HepG2 (cell line): ENCODE measurements at regions not wholly inside any gene's neighbourhood (a gene's known extent, or its start where the extent isn't known, plus 50 kb on each side); places are given as distances from the start of the nearest gene placed in this dataset.

Experiments used
- ATAC-seq: fragments of 200-7000 bp; cut with Tn5 transposase; 3 replicates; pipeline ENCODE4 v1.9.1; 2020; ENCODE audit warnings: mild to moderate bottlenecking, moderate library complexity
- BruUV-seq: library from RNA; stranded (reverse); fragments of 400-500 nt; replicated peaks from 2 replicates; lab custom pipeline; 2021; lab: Mats Ljungman, UMichigan
- CTCF ChIA-PET: fragments of 300-600 bp; formaldehyde crosslinking; extraction: SDS; loops from one replicate; lab custom pipeline; 2021; ENCODE audit warnings: low total read pairs, inconsistent platforms, low intra/inter-chr PET ratio; lab: Yijun Ruan, JAX
- POLR2A ChIA-PET: fragments of 350-600 bp; sonication (Branson Sonifier 250); formaldehyde crosslinking; loops from one replicate; lab custom pipeline; 2020; ENCODE audit warnings: antibody characterized with exemption, inconsistent platforms; lab: Yijun Ruan, JAX
- DNase-seq: peaks from one replicate; pipeline ENCODE4 v3.0.0-alpha.2; 2015; ENCODE audit warnings: low spot score
- FAIRE-seq: peaks from 3 replicates; lab custom pipeline; 2011; peaks lifted over from hg19 to GRCh38; lab: Jason Lieb, UNC
- H2AFZ ChIP-seq: one replicate; pipeline ENCODE4 v1.6.1; 2011; ENCODE audit warnings: low read length, inconsistent platforms
- H3K27ac ChIP-seq: fragments of 300-600 bp; 3 replicates; pipeline ENCODE4 v1.8.0; 2011; ENCODE audit warnings: mixed run types, mild to moderate bottlenecking, mixed read lengths, low read length, inconsistent platforms; ENCODE audit not compliant: insufficient read depth; ENCODE audit errors: extremely low read length
- H3K27me3 ChIP-seq, 2 experiments: fragments of 200-600 bp in 1 of 2; 2 replicates in 1 of 2; 3 replicates in 1 of 2; pipeline versions ENCODE4 v1.6.0 to v1.8.0; 2011; ENCODE audit warnings: low read length in 2 of 2, mild to moderate bottlenecking in 2 of 2, moderate library complexity in 2 of 2, inconsistent platforms in 1 of 2; ENCODE audit not compliant: insufficient read depth in 2 of 2, control insufficient read depth in 1 of 2
- H3K36me3 ChIP-seq, 2 experiments: fragments of 200-600 bp in 1 of 2; replicated peaks in 1 of 2; 2 replicates in 1 of 2; 3 replicates in 1 of 2; pipeline versions ENCODE4 v1.5.1 to v1.8.0; 2011; ENCODE audit warnings: low read length in 2 of 2, inconsistent platforms in 1 of 2; ENCODE audit not compliant: insufficient read depth in 2 of 2, control insufficient read depth in 1 of 2
- H3K4me1 ChIP-seq: 2 replicates; pipeline ENCODE4 v1.5.1; 2012; ENCODE audit warnings: low read length, inconsistent platforms; ENCODE audit not compliant: insufficient read depth
- H3K4me2 ChIP-seq: 2 replicates; pipeline ENCODE4 v1.6.0; 2011; ENCODE audit warnings: low read depth, low read length, inconsistent platforms
- H3K4me3 ChIP-seq, 3 experiments: fragments of 200-600 bp in 1 of 3; sonication (generic), shearing (Covaris generic) in 1 of 3; replicated peaks in 1 of 3; 2 replicates each; pipeline ENCODE4 v1.5.1; 2011 to 2016; ENCODE audit warnings: low read length in 3 of 3, inconsistent platforms in 2 of 3, low read depth in 2 of 3, mild to moderate bottlenecking in 2 of 3, control low read depth in 1 of 3, mixed read lengths in 1 of 3; ENCODE audit not compliant: insufficient read depth in 1 of 3
- H3K79me2 ChIP-seq: one replicate; pipeline ENCODE4 v1.6.1; 2011; ENCODE audit warnings: low read length, inconsistent platforms; ENCODE audit not compliant: insufficient read depth
- H3K9ac ChIP-seq: 2 replicates; pipeline ENCODE4 v1.6.0; 2011; ENCODE audit warnings: mild to moderate bottlenecking, low read depth, low read length, inconsistent platforms; ENCODE audit not compliant: insufficient read depth
- H3K9me3 ChIP-seq: 2 replicates; pipeline ENCODE4 v1.5.1; 2012; ENCODE audit warnings: mild to moderate bottlenecking, low read length
- H4K20me1 ChIP-seq: 2 replicates; pipeline ENCODE4 v1.6.0; 2011; ENCODE audit warnings: inconsistent platforms, mild to moderate bottlenecking, low read length, moderate library complexity; ENCODE audit not compliant: insufficient read depth
- ARNT ChIP-seq: fragments of 450-650 bp; IDR thresholded peaks from 2 replicates; pipeline ENCODE4 v1.6.1; 2017
- ATRX ChIP-seq: sonication (generic); formaldehyde crosslinking; IDR thresholded peaks from 2 replicates; pipeline ENCODE4 v1.4.0; 2020; ENCODE audit warnings: missing genetic modification reagents, borderline replicate concordance
- BCL6 ChIP-seq: IDR thresholded peaks from 2 replicates; pipeline ENCODE4 v1.6.1; 2016; ENCODE audit warnings: missing genetic modification reagents, missing compliant biosample characterization
- HHEX ChIP-seq: IDR thresholded peaks from 2 replicates; pipeline ENCODE4 v1.6.1; 2016; ENCODE audit warnings: control low read depth
- JUN ChIP-seq: sonication (generic); formaldehyde crosslinking; IDR thresholded peaks from 2 replicates; pipeline ENCODE4 v1.4.0; 2020; ENCODE audit warnings: mild to moderate bottlenecking, missing genetic modification reagents
- KLF16 ChIP-seq, 2 experiments: sonication (generic) in 1 of 2; formaldehyde crosslinking in 1 of 2; IDR thresholded peaks; 2 replicates each; pipeline versions ENCODE4 v1.6.1 to v1.8.0; 2016 to 2023; ENCODE audit warnings: missing genetic modification reagents in 2 of 2, missing compliant biosample characterization in 1 of 2
- KLF6 ChIP-seq: IDR thresholded peaks from 2 replicates; pipeline ENCODE4 v1.8.0; 2016; ENCODE audit warnings: missing biosample characterization, missing genetic modification reagents
- LRRFIP1 ChIP-seq: sonication (generic); formaldehyde crosslinking; conservative IDR thresholded peaks from 2 replicates; pipeline ENCODE4 v1.4.0; 2020; ENCODE audit warnings: missing genetic modification reagents
- STAG1 ChIP-seq: sonication (generic); formaldehyde crosslinking; IDR thresholded peaks from 2 replicates; pipeline ENCODE4 v1.4.0; 2020; ENCODE audit warnings: missing genetic modification reagents
- TEF ChIP-seq: sonication (generic); formaldehyde crosslinking; IDR thresholded peaks from 2 replicates; pipeline ENCODE4 v1.5.0; 2020; ENCODE audit warnings: missing genetic modification reagents
- ZBTB34 ChIP-seq: sonication (generic); formaldehyde crosslinking; IDR thresholded peaks from 2 replicates; pipeline ENCODE4 v1.8.0; 2022; ENCODE audit warnings: mild to moderate bottlenecking, missing genetic modification reagents
- ZGPAT ChIP-seq: IDR thresholded peaks from 2 replicates; pipeline ENCODE4 v1.6.1; 2016; ENCODE audit warnings: mild to moderate bottlenecking
- ZNF275 ChIP-seq: sonication (generic); formaldehyde crosslinking; IDR thresholded peaks from 2 replicates; pipeline ENCODE4 v1.8.0; 2022; ENCODE audit warnings: missing genetic modification reagents, mild to moderate bottlenecking, inconsistent platforms, borderline replicate concordance
- ZNF367 ChIP-seq: sonication (generic); formaldehyde crosslinking; IDR thresholded peaks from 2 replicates; pipeline ENCODE4 v1.4.0; 2020; ENCODE audit warnings: missing genetic modification reagents, borderline replicate concordance
- ZNF512B ChIP-seq: sonication (generic); formaldehyde crosslinking; IDR thresholded peaks from 2 replicates; pipeline ENCODE4 v1.5.1; 2020; ENCODE audit warnings: missing genetic modification reagents, mild to moderate bottlenecking, borderline replicate concordance
- ZNF552 ChIP-seq: sonication (generic); formaldehyde crosslinking; IDR thresholded peaks from 2 replicates; pipeline ENCODE4 v1.9.0; 2022; ENCODE audit warnings: missing genetic modification reagents, mild to moderate bottlenecking, borderline replicate concordance
- WGBS: methylation state at CpG from one replicate; pipeline ENCODE4 v1.1.6; 2017; ENCODE audit warnings: low lambda C conversion rate; 5-methylcytosine and 5-hydroxymethylcytosine counted together
- in situ Hi-C: cut with HindIII; loops from 2 replicates; pipeline ENCODE4 v1.10.0; 2017; ENCODE audit warnings: low pct_unique_long_range_greater_than_20kb; ENCODE audit not compliant: extremely low pct_ligation_motif_present
- intact Hi-C: fragments of 100-400 bp; cut with micrococcal nuclease; formaldehyde crosslinking; loops from one replicate; pipeline ENCODE4 v1.10.0; 2022; ENCODE audit not compliant: unreplicated experiment

- WGBS, result 20% methylated on average over 3 of the region's 3 CpGs
- Histone ChIP-seq H3K79me2 (no peaks in the 10 kb centered on the region), H3K4me2 (no peak overlapping the region), H2AFZ (no peak overlapping the region), H3K4me1 (no peaks in the 10 kb centered on the region), H3K4me3 (no peak overlapping the region), H3K9me3 (no peaks in the 10 kb centered on the region)
- no peak for FAIRE-seq
- intact Hi-C loops, result no loop called here
- CTCF ChIA-PET, result no interaction called here
- no TSS peak for BruUV-seq
- TF ChIP-seq LRRFIP1 (CRISPR knock-in tag), result no peak
- TF ChIP-seq ARNT, result no peak
- TF ChIP-seq ZNF552 (CRISPR knock-in tag), result no peak
- no peak for TF ChIP-seq ZNF512B
- no peak for TF ChIP-seq ZNF367
- TF ChIP-seq STAG1 (CRISPR knock-in tag), result no peak
- no peak for TF ChIP-seq ZGPAT (CRISPR knock-in tag)
- TF ChIP-seq ATRX (CRISPR knock-in tag), result no peak
- no peak for TF ChIP-seq KLF16 (CRISPR knock-in tag; IDR thresholded peaks at IDR 0.05)
- no peak for TF ChIP-seq KLF6 (CRISPR knock-in tag)
- no peak for TF ChIP-seq TEF
- no peak for TF ChIP-seq ZBTB34 (CRISPR knock-in tag)
- TF ChIP-seq ZNF275, result no peak
- no peak for TF ChIP-seq HHEX (CRISPR knock-in tag)
- no peak for TF ChIP-seq JUN (CRISPR knock-in tag)
- TF ChIP-seq BCL6 (CRISPR knock-in tag), result no peak
- TF ChIP-seq, all 625 proteins: peak for 0
- Histone ChIP-seq H3K9ac (no peak overlapping the region), H4K20me1 (no peaks in the 10 kb centered on the region), H3K36me3 (no peaks in the 10 kb centered on the region), H3K27ac (no peak overlapping the region), H3K27me3 (no peaks in the 10 kb centered on the region)
- POLR2A ChIA-PET, result no interaction called here
- in situ Hi-C loops, result no loop called here
- no peak for ATAC-seq
- DNase-seq, result no peak
These were observed 425.5 kb downstream of the GXYLT1 start for GRCh38 chr12:41719214-41719613.
